Heart left ventricle (tissue), 16 donors: ENCODE measurements at regions not wholly inside any gene's neighbourhood (a gene's known extent, or its start where the extent isn't known, plus 50 kb on each side); places are given as distances from the start of the nearest gene placed in this dataset.

Source experiments
- ATAC-seq, 4 donors: fragments of 200-7000 bp; cut with Tn5 transposase; one replicate each; pipeline ENCODE4 v1.9.1; 2020 to 2022; ENCODE audit warnings: moderate library complexity in 4 of 4, mild to moderate bottlenecking in 3 of 4, moderate number of reproducible peaks in 1 of 4
- DNase-seq, 5 donors: peaks; one replicate each; pipeline ENCODE4 v3.0.0-alpha.2; 2020
- H3K27ac ChIP-seq, 12 donors: fragments of 200-600 bp; sonication (generic) in 4 of 12; one replicate each; pipeline versions ENCODE4 v1.5.0 to v1.8.0; 2016 to 2022; ENCODE audit warnings: mild to moderate bottlenecking in 2 of 12
- H3K27me3 ChIP-seq, 9 donors: fragments of 200-600 bp; sonication (generic) in 2 of 9; one replicate each; pipeline versions ENCODE4 v1.5.1 to v1.8.0; 2016 to 2022; ENCODE audit warnings: mild to moderate bottlenecking in 3 of 9
- H3K36me3 ChIP-seq, 9 donors: fragments of 200-600 bp; sonication (generic) in 2 of 9; one replicate each; pipeline versions ENCODE4 v1.5.0 to v1.8.0; 2018 to 2022; ENCODE audit warnings: mild to moderate bottlenecking in 2 of 9
- H3K4me1 ChIP-seq, 12 donors: fragments of 200-600 bp; sonication (generic) in 4 of 12; one replicate each; pipeline versions ENCODE4 v1.5.0 to v1.8.0; 2016 to 2022; ENCODE audit warnings: mild to moderate bottlenecking in 3 of 12
- H3K4me3 ChIP-seq, 12 donors: fragments of 200-600 bp; sonication (generic) in 4 of 12; one replicate each; pipeline versions ENCODE4 v1.5.0 to v1.8.0; 2017 to 2022; ENCODE audit warnings: mild to moderate bottlenecking in 9 of 12, moderate library complexity in 4 of 12
- H3K9me3 ChIP-seq, 12 donors: fragments of 200-600 bp; sonication (generic) in 4 of 12; one replicate each; pipeline versions ENCODE4 v1.5.0 to v1.8.0; 2016 to 2022; ENCODE audit warnings: mild to moderate bottlenecking in 1 of 12
- POLR2A ChIP-seq, 2 donors: fragments of 450-650 bp; IDR thresholded peaks; one replicate each; pipeline ENCODE4 v1.6.1; 2017; ENCODE audit warnings: antibody characterized with exemption in 2 of 2, mild to moderate bottlenecking in 2 of 2, moderate library complexity in 2 of 2
- WGBS, 4 donors: extraction: QIAGEN DNeasy Blood & Tissue Kit in 2 of 4; methylation state at CpG; one replicate each; pipeline versions ENCODE4 v1.1.5 to v1.1.7; 2013 to 2018; 5-methylcytosine and 5-hydroxymethylcytosine counted together
- intact Hi-C, 10 donors: fragments of 100-400 bp; cut with DNase I; formaldehyde crosslinking; loops; one replicate each; pipeline versions ENCODE4 v1.11.1 to v1.14.2; 2022
- TF ChIP-seq, protein P1 (sequence below), 12 donors: fragments of 200-600 bp; sonication (generic) in 4 of 12; IDR thresholded peaks; one replicate each; pipeline versions ENCODE4 v1.5.0 to v1.8.0; 2018 to 2022; ENCODE audit warnings: antibody characterized with exemption in 12 of 12, mild to moderate bottlenecking in 5 of 12
- donor health status: ischemic (EF 13 %, LVEDD 7.1; RV severe dilation, severe dysfunction).
- donor health status: healthy with polysubstance abuse.
- donor health status: DM: no; HTN: yes; CAD: no.
- donor health status: DM: no; HTN: no; CAD: no.
- donor health status: ischemic (EF 25% LVEDD 6.9; RV normal size, moderate dysfunction).
- donor health status: ischemic (EF 25% LVEDD 5.7; RV mildly dilated, moderate dysfunction).
- donor health status: healthy.
- donor health status: DM: yes; HTN: yes; CAD: no.
- donor health status: ischemic (EF 35%, LVEDD 5.7; RV mildly dilated, moderate dysfunction).
- donor health status: nonischemic (EF 11% LVEDD 7.7; RV severe dilation, severe dysfunction).
- donor health status: DM: yes; HTN: yes; CAD: no.
- donor health status: PGD.
- donor health status: ischemic (EF 29% LVEDD 5.4; RV normal size, mild dysfunction).
- donor health status: nonischemic (EF 23%, LVEDD 6.1; RV moderate dilation, normal function).

DNA sequence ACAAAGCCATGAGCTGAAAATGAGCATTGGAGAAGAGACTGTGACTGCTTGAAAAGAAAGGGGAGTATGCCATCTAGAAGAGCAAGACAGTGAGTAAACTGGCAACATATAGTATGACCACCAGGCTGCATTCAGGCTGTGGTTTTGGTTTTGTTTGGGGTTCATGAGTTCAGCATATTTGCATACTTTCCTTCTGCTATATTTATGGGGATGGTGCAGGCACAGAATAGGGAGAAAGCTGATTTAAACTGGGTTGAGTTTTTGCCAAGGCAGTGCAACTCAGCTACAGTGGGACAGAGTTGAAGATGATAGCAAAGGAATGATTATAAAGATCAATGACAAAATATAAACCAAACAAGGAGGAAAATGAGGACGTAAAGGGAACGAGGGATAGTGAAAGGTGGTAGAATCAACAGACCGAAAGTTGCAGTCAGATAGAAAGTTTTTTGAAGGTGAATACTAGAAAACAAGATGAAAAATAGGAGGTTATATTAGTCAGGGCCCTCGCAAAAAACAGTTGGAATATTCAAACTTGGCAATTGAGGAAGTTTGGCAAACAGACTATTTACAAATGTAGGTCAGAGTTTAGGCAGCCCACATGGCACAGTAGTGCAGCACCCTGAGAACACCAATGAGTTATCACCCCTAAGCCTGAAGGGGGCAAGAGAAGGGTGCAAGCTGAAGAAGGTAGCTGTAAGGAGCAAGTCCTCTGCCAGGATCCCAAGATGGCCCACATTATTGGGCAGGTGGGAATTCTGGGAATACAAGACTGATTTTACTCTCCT, 114.8 kb upstream of the MAP9 start:
- Histone ChIP-seq H3K27me3 (no peaks in the 10 kb centered on the region), H3K4me3 (no peak overlapping the region), H3K9me3 (no peaks in the 10 kb centered on the region), H3K36me3 (no peaks in the 10 kb centered on the region), H3K27ac (no peak overlapping the region), H3K4me1 (peaks cover 0 to 8% (median 0%) of the 10 kb centered on the region in 12 donors)
- intact Hi-C loops = no loop called here
- TF ChIP-seq POLR2A (IDR thresholded peaks at IDR 0.05) = no peak
- TF ChIP-seq, protein P1, sequence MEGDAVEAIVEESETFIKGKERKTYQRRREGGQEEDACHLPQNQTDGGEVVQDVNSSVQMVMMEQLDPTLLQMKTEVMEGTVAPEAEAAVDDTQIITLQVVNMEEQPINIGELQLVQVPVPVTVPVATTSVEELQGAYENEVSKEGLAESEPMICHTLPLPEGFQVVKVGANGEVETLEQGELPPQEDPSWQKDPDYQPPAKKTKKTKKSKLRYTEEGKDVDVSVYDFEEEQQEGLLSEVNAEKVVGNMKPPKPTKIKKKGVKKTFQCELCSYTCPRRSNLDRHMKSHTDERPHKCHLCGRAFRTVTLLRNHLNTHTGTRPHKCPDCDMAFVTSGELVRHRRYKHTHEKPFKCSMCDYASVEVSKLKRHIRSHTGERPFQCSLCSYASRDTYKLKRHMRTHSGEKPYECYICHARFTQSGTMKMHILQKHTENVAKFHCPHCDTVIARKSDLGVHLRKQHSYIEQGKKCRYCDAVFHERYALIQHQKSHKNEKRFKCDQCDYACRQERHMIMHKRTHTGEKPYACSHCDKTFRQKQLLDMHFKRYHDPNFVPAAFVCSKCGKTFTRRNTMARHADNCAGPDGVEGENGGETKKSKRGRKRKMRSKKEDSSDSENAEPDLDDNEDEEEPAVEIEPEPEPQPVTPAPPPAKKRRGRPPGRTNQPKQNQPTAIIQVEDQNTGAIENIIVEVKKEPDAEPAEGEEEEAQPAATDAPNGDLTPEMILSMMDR (IDR thresholded peaks at IDR 0.05) = no peak
- DNase-seq (no peak), ATAC-seq (no peak)
- 86 to 91% (median 89%) methylated on average over 4 of the region's 4 CpGs for WGBS, 4 donors

DNA sequence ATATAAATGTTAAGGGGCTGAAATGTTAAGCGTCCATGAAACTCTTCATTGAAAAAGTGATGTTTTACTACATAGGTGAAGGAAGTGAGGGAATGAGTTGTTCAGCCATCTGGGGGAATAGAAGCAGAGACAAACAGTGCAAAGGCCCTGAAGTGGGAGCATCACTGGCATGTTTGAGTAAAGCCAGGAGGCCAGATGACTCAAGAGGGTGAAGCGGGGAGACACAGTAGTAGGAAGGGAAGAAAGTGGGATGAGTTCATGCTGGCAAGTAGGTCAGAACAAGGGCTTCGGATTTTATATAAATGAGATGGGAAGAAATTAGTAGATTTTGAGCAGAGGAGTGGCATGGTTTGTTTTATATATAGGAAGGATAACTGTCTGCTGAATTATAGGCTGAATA, 112.5 kb upstream of the MAP9 start:
- TF ChIP-seq, protein P1 (IDR thresholded peaks at IDR 0.05) = no peak
- Histone ChIP-seq H3K4me1 (peaks cover 0 to 5% (median 0%) of the 10 kb centered on the region in 12 donors), H3K27me3 (no peaks in the 10 kb centered on the region), H3K4me3 (no peak overlapping the region), H3K27ac (no peak overlapping the region), H3K36me3 (no peaks in the 10 kb centered on the region), H3K9me3 (no peaks in the 10 kb centered on the region)
- DNase-seq = no peak
- no peak for ATAC-seq
- WGBS, 4 donors = 93 to 95% (median 94%) methylated on average over 3 of the region's 3 CpGs
- intact Hi-C loops = no loop called here

DNA sequence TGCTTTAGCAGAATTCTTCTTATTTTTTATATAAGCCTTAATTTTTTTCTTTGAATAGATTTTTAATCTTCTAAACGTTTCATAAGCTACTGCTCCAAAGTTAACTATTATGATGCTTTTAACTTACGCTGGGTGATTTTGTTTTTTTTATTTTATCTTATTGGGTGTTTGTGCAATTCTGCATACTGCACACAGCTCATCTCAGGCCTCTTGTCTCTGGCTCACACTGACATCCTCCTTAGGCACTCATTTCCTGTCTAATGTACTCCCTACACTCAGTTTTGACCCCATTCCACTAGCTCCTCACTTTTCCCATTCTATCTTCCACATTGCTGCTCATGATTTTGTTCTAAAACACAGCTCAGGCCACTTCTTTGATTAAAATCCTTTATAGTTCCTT, 111.9 kb upstream of the MAP9 start:
- intact Hi-C loops = no loop called here
- Histone ChIP-seq H3K4me1 (peaks cover 0 to 5% (median 0%) of the 10 kb centered on the region in 12 donors), H3K4me3 (no peak overlapping the region), H3K27me3 (no peaks in the 10 kb centered on the region), H3K27ac (no peak overlapping the region), H3K9me3 (no peaks in the 10 kb centered on the region), H3K36me3 (no peaks in the 10 kb centered on the region)
- TF ChIP-seq, protein P1 (IDR thresholded peaks at IDR 0.05) = no peak
- TF ChIP-seq POLR2A (IDR thresholded peaks at IDR 0.05) = no peak
- DNase-seq (no peak), ATAC-seq (no peak)
- 66 to 75% (median 70%) methylated on average over 2 of the region's 2 CpGs for WGBS, 4 donors

DNA sequence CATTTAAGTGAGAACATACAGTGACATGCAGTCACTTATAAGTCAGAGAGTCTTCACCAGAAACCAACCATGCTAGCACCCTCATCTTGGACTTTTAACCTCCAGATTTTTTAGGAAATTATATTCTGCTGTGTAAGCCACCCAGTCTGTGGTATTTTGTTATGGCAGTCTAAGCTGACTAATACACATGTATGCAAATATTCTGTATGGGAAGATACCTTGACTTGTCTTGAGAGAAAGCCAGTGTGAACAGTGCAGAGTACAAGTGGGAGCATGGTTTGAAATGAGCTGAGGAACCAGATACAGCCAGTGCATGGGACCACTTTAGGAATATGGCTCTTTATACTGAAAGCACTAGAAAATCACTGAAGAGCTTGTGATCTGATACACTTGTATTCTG, 110.4 kb upstream of the MAP9 start:
- ATAC-seq (no peak), DNase-seq (no peak)
- peaks cover 0 to 5% (median 0%) of the 10 kb centered on the region in 12 donors for H3K4me1 ChIP-seq
- no peaks in the 10 kb centered on the region for H3K9me3 ChIP-seq
- no peaks in the 10 kb centered on the region for H3K36me3 ChIP-seq
- H3K4me3 ChIP-seq = no peak overlapping the region
- H3K27me3 ChIP-seq = no peaks in the 10 kb centered on the region
- TF ChIP-seq, protein P1 (IDR thresholded peaks at IDR 0.05) = no peak
- no peak for TF ChIP-seq POLR2A (IDR thresholded peaks at IDR 0.05)
- no peak overlapping the region for H3K27ac ChIP-seq
- intact Hi-C loops = no loop called here
